ENCODE measurements at regions not wholly inside any gene's neighbourhood (a gene's known extent, or its start where the extent isn't known, plus 50 kb on each side); places are given as distances from the start of the nearest gene placed in this dataset.

GRCh38 chr7:92964141-92964540 is 127.8 kb upstream of the CDK6 start:
- Histone ChIP-seq H3K4ac (replicated peaks; ENCODE audit: insufficient read length, low read depth, low read length) (no peak overlapping the region), H2BK5ac (ENCODE audit: low read depth, low read length) (no peak overlapping the region), H3K4me3 (ENCODE audit: extremely low read depth in 1 of 4, insufficient read depth in 2 of 4, low read depth in 3 of 4, low read length in 4 of 4) (no peak overlapping the region), H3K27ac (ENCODE audit: low read depth, low read length) (no peak overlapping the region), H3K79me1 (ENCODE audit: low read depth, low read length) (no peaks in the 10 kb centered on the region), H2BK120ac (replicated peaks; ENCODE audit: low read depth, low read length) (no peak overlapping the region), H3K4me1 (replicated peaks in 1 of 4; ENCODE audit: control insufficient read depth in 3 of 4, insufficient read depth in 4 of 4, low read length in 3 of 4) (no peaks in the 10 kb centered on the region), H2BK15ac (ENCODE audit: low read length) (no peak overlapping the region), H2AFZ (ENCODE audit: low read length) (no peak overlapping the region), H3K9me3 (ENCODE audit: insufficient read depth in 2 of 2, low read depth in 1 of 2, low read length in 1 of 2) (no peaks in the 10 kb centered on the region), H3K23me2 (ENCODE audit: low read depth, low read length) (no peaks in the 10 kb centered on the region; the same call in 1 of the 2 replicates), H4K20me1 (replicated peaks in 1 of 2; ENCODE audit: control insufficient read depth in 1 of 2, insufficient read depth in 2 of 2, low read length in 2 of 2) (no peaks in the 10 kb centered on the region), H2AK5ac (ENCODE audit: low read depth, low read length) (no peak overlapping the region), H3K23ac (ENCODE audit: insufficient read length) (no peak overlapping the region), H3K4me2 (ENCODE audit: insufficient read depth in 1 of 2, low read depth in 2 of 2, low read length in 2 of 2) (no peak overlapping the region), H4K91ac (replicated peaks; ENCODE audit: insufficient read length, low read length) (no peak overlapping the region), H2BK12ac (ENCODE audit: low read depth, low read length) (no peak overlapping the region), H3K14ac (ENCODE audit: insufficient read length) (no peak overlapping the region), H3K18ac (ENCODE audit: extremely low read depth, low read length) (no peak overlapping the region), H2BK20ac (ENCODE audit: low read length) (no peak overlapping the region), H3K27me3 (replicated peaks in 1 of 4; ENCODE audit: control insufficient read depth in 3 of 4, extremely low read depth in 1 of 4, insufficient read depth in 3 of 4, low read length in 3 of 4) (no peaks in the 10 kb centered on the region), H3K36me3 (ENCODE audit: control insufficient read depth in 2 of 4, insufficient read depth in 4 of 4, low read length in 3 of 4) (no peaks in the 10 kb centered on the region), H3K79me2 (ENCODE audit: control insufficient read depth in 1 of 2, insufficient read depth in 2 of 2, low read length in 2 of 2) (no peaks in the 10 kb centered on the region), H4K8ac (ENCODE audit: extremely low read depth, insufficient read depth, low read length) (no peak overlapping the region), H4K5ac (ENCODE audit: insufficient read length, low read depth, low read length) (no peak overlapping the region), H3K56ac (replicated peaks; ENCODE audit: insufficient read length, low read depth, low read length) (no peak overlapping the region), H3K9ac (replicated peaks in 1 of 4; ENCODE audit: extremely low read depth in 1 of 4, low read depth in 3 of 4, low read length in 3 of 4) (no peak overlapping the region)
- ChIA-PET CTCF (ENCODE audit: partially characterized antibody) (interaction anchor here (0.8 to 1.3 kb wide), 2 partner anchors 24 to 84 kb away, joined by 3 to 4 read pairs; no protein-coding TSS in a partner anchor), POLR2A (ENCODE audit: partially characterized antibody) (no interaction called here)
- FAIRE-seq (no peak), DNase-seq (ENCODE audit: low read depth in 1 of 2, low spot score in 2 of 2) (no peak)
- TF ChIP-seq YY1 (IDR thresholded peaks at IDR 0.05; ENCODE audit: low read depth, low read length), result no peak
- TF ChIP-seq SP1 (IDR thresholded peaks at IDR 0.05; ENCODE audit: low read depth, low read length), result no peak
- no peak for TF ChIP-seq SIRT6 (IDR thresholded peaks at IDR 0.05; ENCODE audit: low read length)
- TF ChIP-seq E2F6 (IDR thresholded peaks at IDR 0.05), result no peak
- no peak for TF ChIP-seq MAX (IDR thresholded peaks at IDR 0.05)
- TF ChIP-seq TBP (IDR thresholded peaks at IDR 0.05; ENCODE audit: low read depth, low read length), result no peak
- TF ChIP-seq POLR2A (IDR thresholded peaks at IDR 0.05; ENCODE audit: control extremely low read depth in 1 of 2, low read depth in 2 of 2, low read length in 2 of 2), result no peak
- TF ChIP-seq CHD1 (IDR thresholded peaks at IDR 0.05; ENCODE audit: low read depth, low read length), result no peak
- no peak for TF ChIP-seq RAD21 (IDR thresholded peaks at IDR 0.05 in 1 of 2, conservative IDR thresholded peaks at IDR 0.05 in 1 of 2; ENCODE audit: low read depth in 2 of 2, low read length in 2 of 2)
- no peak for TF ChIP-seq NANOG (IDR thresholded peaks at IDR 0.05; ENCODE audit: insufficient read depth, low read depth, low read length, poor library complexity, severe bottlenecking)
- TF ChIP-seq RBBP5 (IDR thresholded peaks at IDR 0.05; ENCODE audit: borderline replicate concordance, low read depth, low read length), result no peak
- no peak for TF ChIP-seq CTBP2 (IDR thresholded peaks at IDR 0.05; ENCODE audit: borderline replicate concordance, insufficient read depth, insufficient read length, low read length)
- WGBS, 2 experiments (ENCODE audit: extremely low coverage in 1 of 2, insufficient coverage in 1 of 2, insufficient read length in 1 of 2, insufficient replicate concordance in 2 of 2, low coverage in 1 of 2, low lambda C conversion rate in 2 of 2, missing lambda C conversion rate in 1 of 2), result 80% methylated on average over 4 of the region's 4 CpGs; no CpG with 5 or more reads in 1 of the 2 experiments
